Mucosa of rectum (tissue), 2 donors: ENCODE measurements at regions not wholly inside any gene's neighbourhood (a gene's known extent, or its start where the extent isn't known, plus 50 kb on each side); places are given as distances from the start of the nearest gene placed in this dataset.

Experiments used
- H3K27ac ChIP-seq, 2 donors: one replicate each; pipeline ENCODE4 v1.7.0; 2013; ENCODE audit warnings: inconsistent platforms in 2 of 2, low read depth in 2 of 2, low read length in 2 of 2
- H3K27me3 ChIP-seq, 2 donors: one replicate each; pipeline ENCODE4 v1.7.0; 2013; ENCODE audit warnings: low read length in 2 of 2; ENCODE audit not compliant: control insufficient read depth in 2 of 2, insufficient read depth in 2 of 2
- H3K36me3 ChIP-seq, 2 donors: one replicate each; pipeline ENCODE4 v1.7.0; 2013; ENCODE audit warnings: low read length in 2 of 2; ENCODE audit not compliant: control insufficient read depth in 2 of 2, insufficient read depth in 2 of 2
- H3K4me1 ChIP-seq, 2 donors: one replicate each; pipeline ENCODE4 v1.7.0; 2013; ENCODE audit warnings: low read length in 2 of 2, mild to moderate bottlenecking in 1 of 2; ENCODE audit not compliant: control insufficient read depth in 2 of 2, insufficient read depth in 2 of 2
- H3K4me3 ChIP-seq, 2 donors: one replicate each; pipeline ENCODE4 v1.7.0; 2013; ENCODE audit warnings: low read length in 2 of 2
- H3K9ac ChIP-seq, 2 donors: one replicate each; pipeline ENCODE4 v1.7.0; 2013; ENCODE audit warnings: low read length in 2 of 2, low read depth in 1 of 2, mild to moderate bottlenecking in 1 of 2
- H3K9me3 ChIP-seq, 2 donors: one replicate each; pipeline ENCODE4 v1.7.0; 2013; ENCODE audit warnings: low read length in 2 of 2; ENCODE audit not compliant: control insufficient read depth in 2 of 2
- donor health status: healthy.
- donor health status: Normal muscosa, but diverticular disease.

DNA sequence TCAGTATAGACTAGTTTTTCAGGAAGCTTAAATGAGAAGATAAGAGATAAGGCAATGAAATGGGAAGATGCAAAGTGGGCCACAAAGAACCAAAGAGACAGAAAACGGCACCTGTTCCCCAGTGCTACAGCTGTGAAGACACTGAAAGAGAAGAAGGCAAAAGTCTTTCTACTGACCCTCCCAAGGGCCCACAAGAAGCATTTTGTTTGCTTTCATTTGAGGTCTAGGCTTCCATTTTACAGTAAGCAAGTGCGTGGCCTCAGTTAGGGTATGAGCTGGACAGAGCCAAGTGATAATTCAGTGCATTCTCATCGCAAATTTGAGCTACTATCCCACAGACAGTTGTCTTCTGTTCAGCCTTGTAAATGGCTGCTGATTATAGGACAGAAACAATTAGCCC, 53.4 kb upstream of the STK17B start:
- no peak overlapping the region for H3K4me3 ChIP-seq
- no peaks in the 10 kb centered on the region for H3K27me3 ChIP-seq
- H3K36me3 ChIP-seq: no peaks in the 10 kb centered on the region
- no peaks in the 10 kb centered on the region for H3K9me3 ChIP-seq
- H3K4me1 ChIP-seq: no peaks in the 10 kb centered on the region
- no peak overlapping the region for H3K27ac ChIP-seq
- H3K9ac ChIP-seq: no peak overlapping the region

DNA sequence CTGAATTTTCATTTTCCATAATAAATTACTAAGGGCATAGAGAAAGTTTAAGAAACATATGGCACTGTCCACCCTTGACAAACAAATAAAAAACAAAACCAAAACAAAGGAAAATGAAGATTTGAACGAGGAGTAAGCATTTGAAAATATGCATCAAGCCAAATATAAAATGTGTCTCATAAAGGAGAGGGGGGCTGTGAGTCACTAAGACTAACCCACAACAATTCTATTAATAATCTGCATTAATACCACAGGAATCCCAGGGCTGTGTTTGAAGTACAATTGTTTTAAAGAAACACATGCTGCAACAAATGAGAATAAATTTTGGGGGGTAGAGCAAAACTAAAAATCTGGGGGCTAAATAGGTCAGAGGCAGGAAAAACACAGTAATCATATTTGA, 53.8 kb upstream of the STK17B start:
- no peaks in the 10 kb centered on the region for H3K4me1 ChIP-seq
- no peaks in the 10 kb centered on the region for H3K9me3 ChIP-seq
- H3K27me3 ChIP-seq: no peaks in the 10 kb centered on the region
- H3K27ac ChIP-seq: no peak overlapping the region
- H3K4me3 ChIP-seq: no peak overlapping the region
- H3K9ac ChIP-seq: no peak overlapping the region
- no peaks in the 10 kb centered on the region for H3K36me3 ChIP-seq

DNA sequence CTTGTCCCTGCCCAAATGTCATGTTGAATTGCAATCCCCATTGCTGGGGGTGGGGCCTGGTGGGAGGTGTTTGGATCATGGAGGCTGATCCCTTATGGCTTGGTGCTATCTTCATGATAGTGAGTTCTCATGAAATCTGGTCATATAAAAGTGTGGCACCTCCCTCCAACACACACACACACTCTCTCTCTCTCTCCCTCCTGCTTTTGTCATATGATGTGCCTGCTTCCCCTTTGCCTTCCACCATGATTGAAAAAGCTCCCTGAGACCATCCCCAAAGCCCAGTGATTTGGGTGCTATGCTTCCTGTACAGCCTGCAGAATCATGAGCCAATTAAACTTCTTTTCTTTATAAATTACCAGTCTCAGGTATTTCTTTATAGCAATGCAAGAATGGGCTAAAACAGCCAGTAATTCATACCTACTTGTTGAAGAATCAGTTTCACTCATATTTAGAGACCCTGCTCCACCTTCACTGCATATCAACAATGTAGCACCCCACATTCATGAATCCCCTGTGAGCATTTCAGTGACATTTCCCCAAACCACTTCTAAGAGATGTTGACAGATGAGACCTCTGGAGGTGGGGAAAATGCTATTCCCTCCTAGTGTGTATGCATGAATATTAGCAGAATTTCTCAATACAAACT, 54.8 kb upstream of the STK17B start:
- Histone ChIP-seq H3K9me3 (no peaks in the 10 kb centered on the region), H3K9ac (no peak overlapping the region), H3K4me3 (no peak overlapping the region), H3K27ac (no peak overlapping the region), H3K4me1 (no peaks in the 10 kb centered on the region), H3K36me3 (no peaks in the 10 kb centered on the region), H3K27me3 (no peaks in the 10 kb centered on the region)

DNA sequence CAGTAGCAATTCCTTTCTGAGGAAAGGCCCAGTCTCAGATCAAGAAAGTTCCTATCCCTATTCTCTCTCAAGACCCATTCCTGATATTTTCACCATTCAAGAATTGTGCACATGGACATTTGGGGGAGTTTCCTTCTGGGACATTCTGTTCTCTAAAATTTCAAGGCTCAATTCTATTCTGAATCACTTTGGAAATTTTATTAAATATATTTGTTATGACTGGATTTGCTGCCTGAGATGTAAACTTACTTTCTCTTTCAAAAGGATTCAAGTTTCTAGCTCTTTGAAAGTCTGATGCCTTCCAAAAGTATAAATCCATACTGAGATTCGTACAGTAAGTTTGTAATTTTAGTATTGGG, 55.3 kb upstream of the STK17B start:
- H3K9ac ChIP-seq: no peak overlapping the region
- H3K27me3 ChIP-seq: no peaks in the 10 kb centered on the region
- no peaks in the 10 kb centered on the region for H3K9me3 ChIP-seq
- no peak overlapping the region for H3K4me3 ChIP-seq
- H3K4me1 ChIP-seq: peaks cover under 1 to 2% of the 10 kb centered on the region in 2 donors
- no peak overlapping the region for H3K27ac ChIP-seq
- H3K36me3 ChIP-seq: no peaks in the 10 kb centered on the region

DNA sequence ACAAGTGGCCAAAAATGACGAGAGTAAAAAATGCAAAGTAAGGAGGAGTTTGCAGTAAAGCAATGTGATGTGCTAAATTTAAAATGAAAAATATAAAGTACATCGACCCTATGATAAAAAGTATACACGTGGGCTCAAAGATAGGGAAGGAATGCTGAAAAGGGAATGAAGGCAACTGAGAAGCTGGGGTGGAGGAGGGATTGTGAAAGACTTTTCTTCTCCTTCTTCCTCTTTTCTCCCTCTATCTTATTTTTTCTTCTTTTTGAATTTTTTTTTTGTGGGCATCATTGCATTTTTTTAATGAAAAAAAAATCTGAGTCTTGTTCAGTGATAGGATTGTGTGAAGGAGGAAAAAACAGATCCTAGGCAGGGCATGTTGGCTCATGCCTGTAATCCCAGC, 57.6 kb upstream of the STK17B start:
- no peaks in the 10 kb centered on the region for H3K9me3 ChIP-seq
- H3K27ac ChIP-seq: no peak overlapping the region
- peaks cover 23 to 25% of the 10 kb centered on the region in 2 donors for H3K4me1 ChIP-seq
- H3K27me3 ChIP-seq: no peaks in the 10 kb centered on the region
- H3K36me3 ChIP-seq: no peaks in the 10 kb centered on the region
- no peak overlapping the region for H3K9ac ChIP-seq
- H3K4me3 ChIP-seq: no peak overlapping the region

DNA sequence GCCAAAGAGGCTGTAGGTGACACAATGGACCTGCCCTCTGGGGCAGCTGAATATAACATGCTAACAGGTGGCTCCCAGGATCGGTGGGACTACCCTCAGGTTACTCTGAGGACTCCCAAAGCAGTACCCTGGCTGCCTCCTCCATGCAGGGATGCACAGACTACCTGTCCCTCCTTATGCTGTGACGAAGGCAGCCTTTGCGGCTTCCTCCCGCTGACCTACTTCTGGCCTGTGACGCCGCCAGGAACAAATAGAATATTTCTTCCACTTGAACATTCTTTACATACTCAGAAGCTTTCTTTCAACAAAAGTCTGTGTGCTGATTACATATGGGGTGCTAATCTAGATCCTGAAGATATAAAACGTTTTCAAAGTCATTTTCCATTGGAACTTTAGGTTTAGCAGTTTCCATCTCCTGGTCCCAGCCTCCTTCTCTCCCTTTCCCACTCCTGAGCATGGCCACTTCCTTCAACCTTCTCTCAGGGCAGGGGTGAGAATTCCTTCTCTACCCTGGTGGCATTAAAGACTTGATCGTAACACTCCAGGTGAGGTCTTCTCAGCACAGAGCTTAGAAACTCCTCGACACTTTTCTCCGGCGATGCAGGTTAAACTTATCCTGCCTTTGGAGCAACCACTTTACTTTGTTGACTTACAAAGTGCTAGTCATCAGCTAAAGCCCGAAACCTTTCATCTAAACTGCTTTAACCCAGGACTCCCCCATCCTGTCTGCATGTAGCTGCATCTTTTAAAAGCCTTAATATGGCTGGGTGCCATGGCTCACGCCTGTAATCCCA, 58.9 kb upstream of the STK17B start:
- peaks cover 26 to 32% of the 10 kb centered on the region in 2 donors for H3K4me1 ChIP-seq
- no peaks in the 10 kb centered on the region for H3K36me3 ChIP-seq
- H3K9ac ChIP-seq: no peak overlapping the region
- no peaks in the 10 kb centered on the region for H3K9me3 ChIP-seq
- H3K27ac ChIP-seq: peak overlapping the region; percentile 46 to 62
- no peak overlapping the region for H3K4me3 ChIP-seq
- H3K27me3 ChIP-seq: no peaks in the 10 kb centered on the region

GRCh38 chr2:196233021-196233804, 61.8 kb upstream of the STK17B start:
- H3K4me1 ChIP-seq: peaks cover 26 to 32% of the 10 kb centered on the region in 2 donors
- H3K9me3 ChIP-seq: no peaks in the 10 kb centered on the region
- H3K27ac ChIP-seq: peak overlapping the region; percentile 69 to 79
- peak overlapping the region in 1 of 2 donors; percentile 15 for H3K4me3 ChIP-seq
- H3K36me3 ChIP-seq: no peaks in the 10 kb centered on the region
- H3K9ac ChIP-seq: no peak overlapping the region
- H3K27me3 ChIP-seq: no peaks in the 10 kb centered on the region

GRCh38 chr2:196233805-196234475, 62.6 kb upstream of the STK17B start:
- Histone ChIP-seq H3K9me3 (no peaks in the 10 kb centered on the region), H3K9ac (no peak overlapping the region), H3K4me3 (peak overlapping the region in 1 of 2 donors; percentile 26), H3K27ac (peak overlapping the region; percentile 69 to 79), H3K36me3 (no peaks in the 10 kb centered on the region), H3K4me1 (peaks cover 27 to 32% of the 10 kb centered on the region in 2 donors), H3K27me3 (no peaks in the 10 kb centered on the region)

- Histone ChIP-seq H3K27me3 (no peaks in the 10 kb centered on the region), H3K27ac (peak overlapping the region; percentile 25 to 52), H3K4me3 (no peak overlapping the region), H3K9me3 (no peaks in the 10 kb centered on the region), H3K9ac (no peak overlapping the region), H3K4me1 (peaks cover 34 to 39% of the 10 kb centered on the region in 2 donors), H3K36me3 (no peaks in the 10 kb centered on the region)
These were observed 63.3 kb upstream of the STK17B start for GRCh38 chr2:196234672-196235071.
